Liver (tissue), 8 donors: ENCODE measurements at regions not wholly inside any gene's neighbourhood (a gene's known extent, or its start where the extent isn't known, plus 50 kb on each side); places are given as distances from the start of the nearest gene placed in this dataset.

ENCODE experiments used
- DNase-seq: peaks from one replicate; pipeline ENCODE4 v3.0.0-alpha.2; 2017; ENCODE audit warnings: low spot score
- H3K27ac ChIP-seq, 2 donors: one replicate each; pipeline ENCODE4 v1.7.0; 2013; ENCODE audit warnings: inconsistent platforms in 2 of 2, low read length in 2 of 2, control low read depth in 1 of 2, low read depth in 1 of 2, mild to moderate bottlenecking in 1 of 2
- H3K27me3 ChIP-seq, 4 donors: one replicate each; pipeline versions ENCODE4 v1.6.1 to v1.7.0; 2013; ENCODE audit warnings: low read length in 3 of 4, inconsistent platforms in 1 of 4, mild to moderate bottlenecking in 1 of 4, moderate library complexity in 1 of 4; ENCODE audit not compliant: control insufficient read depth in 4 of 4, insufficient read depth in 4 of 4
- H3K36me3 ChIP-seq, 4 donors: one replicate each; pipeline versions ENCODE4 v1.6.1 to v1.7.0; 2013; ENCODE audit warnings: low read length in 3 of 4, mild to moderate bottlenecking in 3 of 4, low read depth in 1 of 4, moderate library complexity in 1 of 4; ENCODE audit not compliant: control insufficient read depth in 4 of 4, insufficient read depth in 3 of 4
- H3K4me1 ChIP-seq, 4 donors: one replicate each; pipeline versions ENCODE4 v1.6.1 to v1.7.0; 2013; ENCODE audit warnings: low read length in 3 of 4, mild to moderate bottlenecking in 3 of 4, moderate library complexity in 1 of 4; ENCODE audit not compliant: control insufficient read depth in 4 of 4, insufficient read depth in 4 of 4
- H3K4me3 ChIP-seq, 3 donors: one replicate each; pipeline versions ENCODE4 v1.6.1 to v1.7.0; 2013; ENCODE audit warnings: low read length in 3 of 3, control low read depth in 1 of 3, low read depth in 1 of 3, mild to moderate bottlenecking in 1 of 3
- H3K9ac ChIP-seq, 2 donors: one replicate each; pipeline ENCODE4 v1.7.0; 2013; ENCODE audit warnings: low read length in 2 of 2, mild to moderate bottlenecking in 2 of 2, moderate library complexity in 2 of 2, control low read depth in 1 of 2, low read depth in 1 of 2
- H3K9me3 ChIP-seq, 4 donors: one replicate each; pipeline versions ENCODE4 v1.6.1 to v1.7.0; 2013; ENCODE audit warnings: low read length in 3 of 4; ENCODE audit not compliant: control insufficient read depth in 4 of 4
- EGR1 ChIP-seq, 2 donors: IDR thresholded peaks; 2 replicates each; pipeline ENCODE4 v1.6.1; 2016 to 2018; ENCODE audit warnings: antibody characterized with exemption in 2 of 2, low read depth in 2 of 2
- FOXA1 ChIP-seq: IDR thresholded peaks from 2 replicates; pipeline ENCODE4 v1.6.1; 2016; ENCODE audit warnings: antibody characterized with exemption
- FOXA2 ChIP-seq: IDR thresholded peaks from 2 replicates; pipeline ENCODE4 v1.6.1; 2016; ENCODE audit warnings: antibody characterized with exemption
- GABPA ChIP-seq, 2 donors: IDR thresholded peaks in 1 of 2; conservative IDR thresholded peaks in 1 of 2; 2 replicates each; pipeline ENCODE4 v1.6.1; 2016; ENCODE audit warnings: antibody characterized with exemption in 2 of 2, mild to moderate bottlenecking in 1 of 2, moderate library complexity in 1 of 2
- HNF4A ChIP-seq, 2 donors: conservative IDR thresholded peaks; 2 replicates each; pipeline ENCODE4 v1.6.1; 2016; ENCODE audit warnings: antibody characterized with exemption in 2 of 2, mild to moderate bottlenecking in 2 of 2
- JUND ChIP-seq, 2 donors: IDR thresholded peaks; 2 replicates each; pipeline ENCODE4 v1.6.1; 2016; ENCODE audit warnings: antibody characterized with exemption in 2 of 2
- REST ChIP-seq: IDR thresholded peaks from 2 replicates; pipeline ENCODE4 v1.6.1; 2016; ENCODE audit warnings: antibody characterized with exemption, mild to moderate bottlenecking
- RXRA ChIP-seq, 2 donors: IDR thresholded peaks; 2 replicates each; pipeline ENCODE4 v1.6.1; 2017 to 2018; ENCODE audit warnings: antibody characterized with exemption in 2 of 2, mild to moderate bottlenecking in 1 of 2
- SP1 ChIP-seq: IDR thresholded peaks from 2 replicates; pipeline ENCODE4 v1.6.1; 2018; ENCODE audit warnings: antibody characterized with exemption, mild to moderate bottlenecking
- YY1 ChIP-seq: IDR thresholded peaks from 2 replicates; pipeline ENCODE4 v1.6.1; 2016; ENCODE audit warnings: antibody characterized with exemption, mild to moderate bottlenecking
- ZBTB33 ChIP-seq: IDR thresholded peaks from 2 replicates; pipeline ENCODE4 v1.6.1; 2016; ENCODE audit warnings: antibody characterized with exemption
- WGBS: extraction: QIAGEN DNeasy Blood & Tissue Kit; methylation state at CpG from one replicate; pipeline ENCODE4 v1.1.7; 2013; 5-methylcytosine and 5-hydroxymethylcytosine counted together
- TF ChIP-seq, protein P1 (sequence below): IDR thresholded peaks from 2 replicates; pipeline ENCODE4 v1.6.1; 2016; ENCODE audit warnings: antibody characterized with exemption
- TF ChIP-seq, protein P2 (sequence below): IDR thresholded peaks from 2 replicates; pipeline ENCODE4 v1.6.1; 2016; ENCODE audit warnings: antibody characterized with exemption
- TF ChIP-seq, protein P3 (sequence below): fragments of 150-350 bp; IDR thresholded peaks from 2 replicates; pipeline ENCODE4 v1.5.1; 2017; ENCODE audit warnings: improper control_type of control experiment, low read depth, low read length; ENCODE audit not compliant: missing input control
- donor health status: healthy.
- donor health status: healthy.
- donor health status: healthy.
- donor health status: healthy.
- donor health status: healthy.

DNA sequence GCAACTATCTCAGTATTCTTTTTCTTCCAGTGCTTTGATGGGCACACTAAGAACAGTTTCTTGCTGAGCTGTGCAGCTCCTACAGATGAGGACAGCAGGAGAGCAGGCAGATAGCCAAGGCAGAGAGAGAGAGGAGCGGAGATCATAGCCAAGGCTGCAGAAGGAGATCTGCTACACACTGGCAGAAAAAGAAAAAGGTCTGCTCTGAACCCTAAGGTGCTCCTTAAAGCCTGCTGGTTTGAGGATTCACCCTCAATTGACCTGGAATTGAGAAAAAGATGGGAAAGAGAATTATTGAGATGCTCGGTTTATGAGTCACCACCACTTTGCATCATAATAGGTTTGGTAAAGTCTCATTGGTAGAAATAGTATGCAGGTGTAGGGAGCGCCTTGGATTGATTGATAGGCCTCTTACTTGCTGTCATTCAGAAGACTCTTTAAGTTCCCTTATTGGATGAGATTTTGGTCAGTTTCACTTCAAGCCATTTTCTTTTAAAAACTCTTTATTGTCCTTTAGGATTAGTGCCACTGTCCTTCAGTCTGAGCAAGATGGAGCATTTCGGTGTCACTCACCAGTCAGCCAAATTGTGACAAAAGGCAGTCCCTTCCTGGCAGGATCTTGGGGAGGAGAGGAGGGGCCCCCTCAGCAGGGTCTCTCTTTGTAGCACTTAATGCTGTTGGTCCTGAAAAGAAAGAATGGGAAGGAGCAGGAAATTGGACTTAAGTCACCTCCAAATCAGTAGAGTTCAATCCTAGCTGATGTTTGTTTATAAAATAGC is 685.0 kb downstream of the ADGRL2 start:
- no peak for DNase-seq
- Histone ChIP-seq H3K27ac (no peak overlapping the region), H3K4me3 (no peak overlapping the region), H3K4me1 (no peaks in the 10 kb centered on the region), H3K9me3 (no peaks in the 10 kb centered on the region), H3K27me3 (no peaks in the 10 kb centered on the region), H3K9ac (no peak overlapping the region), H3K36me3 (no peaks in the 10 kb centered on the region)
- WGBS: 88% methylated on average over 4 of the region's 4 CpGs
- TF ChIP-seq, protein P1, sequence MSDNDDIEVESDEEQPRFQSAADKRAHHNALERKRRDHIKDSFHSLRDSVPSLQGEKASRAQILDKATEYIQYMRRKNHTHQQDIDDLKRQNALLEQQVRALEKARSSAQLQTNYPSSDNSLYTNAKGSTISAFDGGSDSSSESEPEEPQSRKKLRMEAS: no peak
- TF ChIP-seq RXRA (IDR thresholded peaks at IDR 0.05) (no peak), FOXA1 (no peak), YY1 (no peak), GABPA (IDR thresholded peaks at IDR 0.05 in 1 of 2, conservative IDR thresholded peaks at IDR 0.05 in 1 of 2) (no peak), FOXA2 (no peak), EGR1 (IDR thresholded peaks at IDR 0.05; ENCODE audit: low read depth in 2 of 2) (no peak), REST (no peak), ZBTB33 (no peak)
- TF ChIP-seq, protein P2, sequence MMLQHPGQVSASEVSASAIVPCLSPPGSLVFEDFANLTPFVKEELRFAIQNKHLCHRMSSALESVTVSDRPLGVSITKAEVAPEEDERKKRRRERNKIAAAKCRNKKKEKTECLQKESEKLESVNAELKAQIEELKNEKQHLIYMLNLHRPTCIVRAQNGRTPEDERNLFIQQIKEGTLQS: no peak
- TF ChIP-seq, protein P3, sequence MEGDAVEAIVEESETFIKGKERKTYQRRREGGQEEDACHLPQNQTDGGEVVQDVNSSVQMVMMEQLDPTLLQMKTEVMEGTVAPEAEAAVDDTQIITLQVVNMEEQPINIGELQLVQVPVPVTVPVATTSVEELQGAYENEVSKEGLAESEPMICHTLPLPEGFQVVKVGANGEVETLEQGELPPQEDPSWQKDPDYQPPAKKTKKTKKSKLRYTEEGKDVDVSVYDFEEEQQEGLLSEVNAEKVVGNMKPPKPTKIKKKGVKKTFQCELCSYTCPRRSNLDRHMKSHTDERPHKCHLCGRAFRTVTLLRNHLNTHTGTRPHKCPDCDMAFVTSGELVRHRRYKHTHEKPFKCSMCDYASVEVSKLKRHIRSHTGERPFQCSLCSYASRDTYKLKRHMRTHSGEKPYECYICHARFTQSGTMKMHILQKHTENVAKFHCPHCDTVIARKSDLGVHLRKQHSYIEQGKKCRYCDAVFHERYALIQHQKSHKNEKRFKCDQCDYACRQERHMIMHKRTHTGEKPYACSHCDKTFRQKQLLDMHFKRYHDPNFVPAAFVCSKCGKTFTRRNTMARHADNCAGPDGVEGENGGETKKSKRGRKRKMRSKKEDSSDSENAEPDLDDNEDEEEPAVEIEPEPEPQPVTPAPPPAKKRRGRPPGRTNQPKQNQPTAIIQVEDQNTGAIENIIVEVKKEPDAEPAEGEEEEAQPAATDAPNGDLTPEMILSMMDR: no peak

- Histone ChIP-seq H3K4me3 (no peak overlapping the region), H3K36me3 (no peaks in the 10 kb centered on the region), H3K4me1 (no peaks in the 10 kb centered on the region), H3K9me3 (no peaks in the 10 kb centered on the region), H3K9ac (no peak overlapping the region), H3K27ac (no peak overlapping the region), H3K27me3 (no peaks in the 10 kb centered on the region)
- 86% methylated on average over 5 of the region's 5 CpGs for WGBS
- TF ChIP-seq JUND (IDR thresholded peaks at IDR 0.05): no peak
- no peak for TF ChIP-seq SP1
- TF ChIP-seq GABPA (IDR thresholded peaks at IDR 0.05 in 1 of 2, conservative IDR thresholded peaks at IDR 0.05 in 1 of 2): no peak
- no peak for TF ChIP-seq YY1
- no peak for TF ChIP-seq FOXA1
- no peak for TF ChIP-seq HNF4A (conservative IDR thresholded peaks at IDR 0.05)
- TF ChIP-seq, protein P3: no peak
- no peak for TF ChIP-seq RXRA (IDR thresholded peaks at IDR 0.05)
- no peak for TF ChIP-seq ZBTB33
- no peak for DNase-seq
Observed at GRCh38 chr1:82483146-82483545, 682.4 kb downstream of the ADGRL2 start.
